Activated CD8-positive, alpha-beta memory T cell treated with anti-CD3 and anti-CD28 coated beads, Interleukin-2, amount 50 U/mL, for 1 hour (primary cell): ENCODE measurements at regions not wholly inside any gene's neighbourhood (a gene's known extent, or its start where the extent isn't known, plus 50 kb on each side); places are given as distances from the start of the nearest gene placed in this dataset.

Experiments
- DNase-seq: peaks from one replicate; pipeline ENCODE4 v3.0.0-alpha.2; 2020; ENCODE audit errors: extremely low read depth

- no peak for DNase-seq
Observed at GRCh38 chr4:138749303-138749702, 266.3 kb upstream of the NOCT start.

GRCh38 chr4:138741766-138742377 lies 273.7 kb upstream of the NOCT start:
- DNase-seq, result no peak

- DNase-seq, result no peak
Observed at GRCh38 chr4:138740816-138741745, 274.5 kb upstream of the NOCT start.

- DNase-seq, result no peak
Observed at GRCh38 chr4:138736362-138736761, 279.2 kb upstream of the NOCT start.

GRCh38 chr4:138734746-138735145 lies 280.8 kb upstream of the NOCT start:
- no peak for DNase-seq

GRCh38 chr4:138728566-138728965 lies 287.0 kb upstream of the NOCT start:
- DNase-seq, result no peak

GRCh38 chr4:138727731-138728130 lies 287.9 kb upstream of the NOCT start:
- no peak for DNase-seq

- DNase-seq, result no peak
Observed at GRCh38 chr4:138724530-138724929, 291.1 kb upstream of the NOCT start.

- DNase-seq, result no peak
Observed at GRCh38 chr4:138716559-138717335, 298.8 kb upstream of the NOCT start.

GRCh38 chr4:138710297-138710696 lies 305.3 kb upstream of the NOCT start:
- DNase-seq, result no peak

- DNase-seq, result no peak
Observed at GRCh38 chr4:138709859-138710258, 305.7 kb upstream of the NOCT start.

GRCh38 chr4:138707746-138708677 lies 307.6 kb upstream of the NOCT start:
- no peak for DNase-seq

GRCh38 chr4:138706201-138706600 lies 309.4 kb upstream of the NOCT start:
- no peak for DNase-seq

- no peak for DNase-seq
Observed at GRCh38 chr4:138702190-138702824, 313.3 kb upstream of the NOCT start.

- DNase-seq, result no peak
Observed at GRCh38 chr4:138698641-138699040, 316.9 kb upstream of the NOCT start.

- no peak for DNase-seq
Observed at GRCh38 chr4:138697851-138698250, 317.7 kb upstream of the NOCT start.

- no peak for DNase-seq
Observed at GRCh38 chr4:138696771-138697170, 318.8 kb upstream of the NOCT start.

GRCh38 chr4:138696058-138696457 lies 319.5 kb upstream of the NOCT start:
- DNase-seq, result no peak

- DNase-seq, result no peak
Observed at GRCh38 chr4:138693526-138693925, 322.1 kb upstream of the NOCT start.

GRCh38 chr4:138692411-138692810 lies 323.2 kb upstream of the NOCT start:
- no peak for DNase-seq

GRCh38 chr4:138689593-138689992 lies 326.0 kb upstream of the NOCT start:
- DNase-seq, result no peak
